Thyroid gland (tissue), 4 donors: ENCODE measurements at regions not wholly inside any gene's neighbourhood (a gene's known extent, or its start where the extent isn't known, plus 50 kb on each side); places are given as distances from the start of the nearest gene placed in this dataset.

Experiments
- POLR2A ChIP-seq, 2 donors: fragments of 450-650 bp; IDR thresholded peaks; one replicate each; pipeline ENCODE4 v1.6.1; 2017; ENCODE audit warnings: antibody characterized with exemption in 2 of 2, mild to moderate bottlenecking in 2 of 2, moderate library complexity in 1 of 2
- TF ChIP-seq, protein P1 (sequence below), 6 experiments: fragments of 200-600 bp in 3 of 6; fragments of 450-650 bp in 3 of 6; sonication (generic) in 3 of 6; IDR thresholded peaks; one replicate each; pipeline ENCODE4 v1.5.1; 2016 to 2019; ENCODE audit warnings: antibody characterized with exemption in 6 of 6, mild to moderate bottlenecking in 2 of 6, inconsistent platforms in 1 of 6, moderate library complexity in 1 of 6

GRCh38 chr15:29333261-29333660, 63.6 kb upstream of the NSMCE3 start:
- TF ChIP-seq, protein P1, sequence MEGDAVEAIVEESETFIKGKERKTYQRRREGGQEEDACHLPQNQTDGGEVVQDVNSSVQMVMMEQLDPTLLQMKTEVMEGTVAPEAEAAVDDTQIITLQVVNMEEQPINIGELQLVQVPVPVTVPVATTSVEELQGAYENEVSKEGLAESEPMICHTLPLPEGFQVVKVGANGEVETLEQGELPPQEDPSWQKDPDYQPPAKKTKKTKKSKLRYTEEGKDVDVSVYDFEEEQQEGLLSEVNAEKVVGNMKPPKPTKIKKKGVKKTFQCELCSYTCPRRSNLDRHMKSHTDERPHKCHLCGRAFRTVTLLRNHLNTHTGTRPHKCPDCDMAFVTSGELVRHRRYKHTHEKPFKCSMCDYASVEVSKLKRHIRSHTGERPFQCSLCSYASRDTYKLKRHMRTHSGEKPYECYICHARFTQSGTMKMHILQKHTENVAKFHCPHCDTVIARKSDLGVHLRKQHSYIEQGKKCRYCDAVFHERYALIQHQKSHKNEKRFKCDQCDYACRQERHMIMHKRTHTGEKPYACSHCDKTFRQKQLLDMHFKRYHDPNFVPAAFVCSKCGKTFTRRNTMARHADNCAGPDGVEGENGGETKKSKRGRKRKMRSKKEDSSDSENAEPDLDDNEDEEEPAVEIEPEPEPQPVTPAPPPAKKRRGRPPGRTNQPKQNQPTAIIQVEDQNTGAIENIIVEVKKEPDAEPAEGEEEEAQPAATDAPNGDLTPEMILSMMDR (IDR thresholded peaks at IDR 0.05) = no peak
- no peak for TF ChIP-seq POLR2A (IDR thresholded peaks at IDR 0.05)
